ENCODE measurements at regions not wholly inside any gene's neighbourhood (a gene's known extent, or its start where the extent isn't known, plus 50 kb on each side); places are given as distances from the start of the nearest gene placed in this dataset.
"Not testable (repeated sequence)": the region's sequence is repeated elsewhere in the genome, so short reads cannot be mapped to it uniquely, and the experiment has no call there.

DNA sequence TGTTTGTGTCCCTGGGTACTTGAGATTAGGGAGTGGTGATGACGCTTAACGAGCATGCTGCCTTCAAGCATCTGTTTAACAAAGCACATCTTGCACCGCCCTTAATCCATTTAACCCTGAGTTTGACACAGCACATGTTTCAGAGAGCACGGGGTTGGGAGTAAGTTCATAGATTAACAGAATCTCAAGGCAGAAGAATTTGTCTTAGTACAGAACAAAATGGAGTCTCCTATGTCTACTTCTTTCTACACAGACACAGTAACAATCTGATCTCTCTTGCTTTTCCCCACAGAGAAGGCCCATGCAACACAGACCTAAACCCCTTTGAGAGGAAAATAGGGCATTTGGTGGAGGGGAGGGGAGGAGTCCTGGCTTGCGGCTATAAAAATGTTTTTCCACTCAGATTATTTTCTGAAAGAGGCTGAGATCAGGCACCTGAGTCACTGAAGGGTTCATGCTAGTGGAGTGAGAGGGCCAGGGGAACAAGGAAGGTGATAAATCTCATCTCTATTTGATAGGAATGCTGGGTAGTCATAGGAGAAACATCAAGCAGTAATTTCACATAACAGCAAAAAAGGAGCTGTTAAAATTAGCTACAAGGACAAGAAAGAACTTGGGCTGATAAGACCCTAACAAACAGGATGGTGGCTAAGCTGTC is 136.9 kb downstream of the OR2B2 start:
- not testable (repeated sequence) for H2AK5ac ChIP-seq (ENCODE audit: low read length); H3K27ac ChIP-seq (ENCODE audit: low read depth, low read length); H3K4me1 ChIP-seq (ENCODE audit: control insufficient read depth, low read depth, low read length); H3K27me3 ChIP-seq (ENCODE audit: insufficient read depth, low read length, poor library complexity); H2BK5ac ChIP-seq (ENCODE audit: low read length); H3K79me2 ChIP-seq (ENCODE audit: control insufficient read depth, insufficient read depth, low read length); H3K56ac ChIP-seq (ENCODE audit: low read length); H2BK15ac ChIP-seq (replicated peaks; ENCODE audit: low read depth); H3K4ac ChIP-seq (ENCODE audit: low read depth, low read length); H4K8ac ChIP-seq (ENCODE audit: low read depth, low read length); H3K4me2 ChIP-seq (ENCODE audit: low read length); H3K9ac ChIP-seq (ENCODE audit: low read length); H4K5ac ChIP-seq (ENCODE audit: low read length); H3K79me1 ChIP-seq (ENCODE audit: low read length); DNase-seq; H3K36me3 ChIP-seq (ENCODE audit: control insufficient read depth, insufficient read depth, low read length); H3K23ac ChIP-seq (ENCODE audit: low read length); H2BK120ac ChIP-seq (ENCODE audit: low read depth, low read length); H3K4me3 ChIP-seq (ENCODE audit: low read length); H3K18ac ChIP-seq (ENCODE audit: low read length)
- WGBS (ENCODE audit: extremely low coverage, insufficient coverage, low lambda C conversion rate) = no CpG with 5 or more reads among the region's 5 CpGs

- H3K4me1 ChIP-seq (ENCODE audit: control insufficient read depth, low read depth, low read length); H2BK120ac ChIP-seq (ENCODE audit: low read depth, low read length); H3K56ac ChIP-seq (ENCODE audit: low read length); H3K4me2 ChIP-seq (ENCODE audit: low read length); H4K8ac ChIP-seq (ENCODE audit: low read depth, low read length); H3K27me3 ChIP-seq (ENCODE audit: insufficient read depth, low read length, poor library complexity); H4K5ac ChIP-seq (ENCODE audit: low read length); H3K4ac ChIP-seq (ENCODE audit: low read depth, low read length); H3K79me2 ChIP-seq (ENCODE audit: control insufficient read depth, insufficient read depth, low read length); H3K23ac ChIP-seq (ENCODE audit: low read length); H2AK5ac ChIP-seq (ENCODE audit: low read length); H2BK5ac ChIP-seq (ENCODE audit: low read length); H3K18ac ChIP-seq (ENCODE audit: low read length); H3K9ac ChIP-seq (ENCODE audit: low read length); H3K36me3 ChIP-seq (ENCODE audit: control insufficient read depth, insufficient read depth, low read length); H3K4me3 ChIP-seq (ENCODE audit: low read length); DNase-seq; H2BK15ac ChIP-seq (replicated peaks; ENCODE audit: low read depth); H3K27ac ChIP-seq (ENCODE audit: low read depth, low read length); H3K79me1 ChIP-seq (ENCODE audit: low read length): not testable (repeated sequence)
- no CpG with 5 or more reads among the region's 8 CpGs for WGBS (ENCODE audit: extremely low coverage, insufficient coverage, low lambda C conversion rate)
These were observed 138.0 kb downstream of the OR2B2 start for GRCh38 chr6:27774264-27774600.

- H3K18ac ChIP-seq (ENCODE audit: low read length); H3K79me2 ChIP-seq (ENCODE audit: control insufficient read depth, insufficient read depth, low read length); H3K4me3 ChIP-seq (ENCODE audit: low read length); H3K27ac ChIP-seq (ENCODE audit: low read depth, low read length); DNase-seq; H3K9ac ChIP-seq (ENCODE audit: low read length); H3K36me3 ChIP-seq (ENCODE audit: control insufficient read depth, insufficient read depth, low read length); H3K4me1 ChIP-seq (ENCODE audit: control insufficient read depth, low read depth, low read length); H3K4me2 ChIP-seq (ENCODE audit: low read length); H4K8ac ChIP-seq (ENCODE audit: low read depth, low read length); H3K56ac ChIP-seq (ENCODE audit: low read length); H4K5ac ChIP-seq (ENCODE audit: low read length); H2AK5ac ChIP-seq (ENCODE audit: low read length); H2BK5ac ChIP-seq (ENCODE audit: low read length); H2BK15ac ChIP-seq (replicated peaks; ENCODE audit: low read depth); H2BK120ac ChIP-seq (ENCODE audit: low read depth, low read length); H3K23ac ChIP-seq (ENCODE audit: low read length); H3K4ac ChIP-seq (ENCODE audit: low read depth, low read length); H3K27me3 ChIP-seq (ENCODE audit: insufficient read depth, low read length, poor library complexity); H3K79me1 ChIP-seq (ENCODE audit: low read length): not testable (repeated sequence)
- WGBS (ENCODE audit: extremely low coverage, insufficient coverage, low lambda C conversion rate) = no CpG with 5 or more reads among the region's 10 CpGs
These were observed 138.5 kb downstream of the OR2B2 start for GRCh38 chr6:27773542-27774263.

GRCh38 chr6:27772261-27773001 is 139.8 kb downstream of the OR2B2 start:
- no peaks in the 10 kb centered on the region for H3K79me1 ChIP-seq (ENCODE audit: low read length)
- WGBS (ENCODE audit: extremely low coverage, insufficient coverage, low lambda C conversion rate) = no CpG with 5 or more reads among the region's 33 CpGs
- H3K18ac ChIP-seq (ENCODE audit: low read length) = no peak overlapping the region
- no peak overlapping the region for H2BK15ac ChIP-seq (replicated peaks; ENCODE audit: low read depth)
- no peak overlapping the region for H3K4ac ChIP-seq (ENCODE audit: low read depth, low read length)
- H4K5ac ChIP-seq (ENCODE audit: low read length) = no peak overlapping the region
- peak overlapping the region; percentile 28 for H2BK5ac ChIP-seq (ENCODE audit: low read length)
- DNase-seq = peak; percentile 98
- H2BK120ac ChIP-seq (ENCODE audit: low read depth, low read length) = no peak overlapping the region
- no peaks in the 10 kb centered on the region for H3K36me3 ChIP-seq (ENCODE audit: control insufficient read depth, insufficient read depth, low read length)
- H2AK5ac ChIP-seq (ENCODE audit: low read length) = no peak overlapping the region
- H3K4me2 ChIP-seq (ENCODE audit: low read length) = peak overlapping the region; percentile 60
- peaks cover 7% of the 10 kb centered on the region for H3K4me1 ChIP-seq (ENCODE audit: control insufficient read depth, low read depth, low read length)
- H3K27me3 ChIP-seq (ENCODE audit: insufficient read depth, low read length, poor library complexity) = peaks cover 9% of the 10 kb centered on the region
- H3K56ac ChIP-seq (ENCODE audit: low read length) = peak overlapping the region; percentile 88
- H3K9ac ChIP-seq (ENCODE audit: low read length) = peak overlapping the region; percentile 67
- peak overlapping the region; percentile 6 for H3K4me3 ChIP-seq (ENCODE audit: low read length)
- no peaks in the 10 kb centered on the region for H3K79me2 ChIP-seq (ENCODE audit: control insufficient read depth, insufficient read depth, low read length)
- H4K8ac ChIP-seq (ENCODE audit: low read depth, low read length) = no peak overlapping the region
- no peak overlapping the region for H3K27ac ChIP-seq (ENCODE audit: low read depth, low read length)
- no peak overlapping the region for H3K23ac ChIP-seq (ENCODE audit: low read length)

GRCh38 chr6:27771235-27771634 is 141.0 kb downstream of the OR2B2 start:
- Histone ChIP-seq H3K4me1 (ENCODE audit: control insufficient read depth, low read depth, low read length) (peaks cover 7% of the 10 kb centered on the region), H3K4me2 (ENCODE audit: low read length) (no peak overlapping the region), H3K4me3 (ENCODE audit: low read length) (no peak overlapping the region), H2BK120ac (ENCODE audit: low read depth, low read length) (no peak overlapping the region), H3K23ac (ENCODE audit: low read length) (no peak overlapping the region), H3K79me2 (ENCODE audit: control insufficient read depth, insufficient read depth, low read length) (no peaks in the 10 kb centered on the region), H3K4ac (ENCODE audit: low read depth, low read length) (no peak overlapping the region), H3K18ac (ENCODE audit: low read length) (no peak overlapping the region), H3K79me1 (ENCODE audit: low read length) (no peaks in the 10 kb centered on the region), H3K27me3 (ENCODE audit: insufficient read depth, low read length, poor library complexity) (peaks cover 12% of the 10 kb centered on the region), H3K27ac (ENCODE audit: low read depth, low read length) (no peak overlapping the region), H2BK15ac (replicated peaks; ENCODE audit: low read depth) (no peak overlapping the region), H2BK5ac (ENCODE audit: low read length) (no peak overlapping the region), H4K5ac (ENCODE audit: low read length) (no peak overlapping the region), H3K36me3 (ENCODE audit: control insufficient read depth, insufficient read depth, low read length) (no peaks in the 10 kb centered on the region), H2AK5ac (ENCODE audit: low read length) (no peak overlapping the region), H3K56ac (ENCODE audit: low read length) (no peak overlapping the region), H4K8ac (ENCODE audit: low read depth, low read length) (no peak overlapping the region), H3K9ac (ENCODE audit: low read length) (peak overlapping the region; percentile 33)
- no CpG with 5 or more reads among the region's 4 CpGs for WGBS (ENCODE audit: extremely low coverage, insufficient coverage, low lambda C conversion rate)
- DNase-seq = no peak
